NCI-H2227 treated with DMSO at 0.1 percent for 48 hours (cell line): ENCODE measurements at regions not wholly inside any gene's neighbourhood (a gene's known extent, or its start where the extent isn't known, plus 50 kb on each side); places are given as distances from the start of the nearest gene placed in this dataset.

Source experiments
- DNase-seq: peaks from one replicate; lab custom pipeline; 2025; lab: John Stamatoyannopoulos, UW

DNA sequence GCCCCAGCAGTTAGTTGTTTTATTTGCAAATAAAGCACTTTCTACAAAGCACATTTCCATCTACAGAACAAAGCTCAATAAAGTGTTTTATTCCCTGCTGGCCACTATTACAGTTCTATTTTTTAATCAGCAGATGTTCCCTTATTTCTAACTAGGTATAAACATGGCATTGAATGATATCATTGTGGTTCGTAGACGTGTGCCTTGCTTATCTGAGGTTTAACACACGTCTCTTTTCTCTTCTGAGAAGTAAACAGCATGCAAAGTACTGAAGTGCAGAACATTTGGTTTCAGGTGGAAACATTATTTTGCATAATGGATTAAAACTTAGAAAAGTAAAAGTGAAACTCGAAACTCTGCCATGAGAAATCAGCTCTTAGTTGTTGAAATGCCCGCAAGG lies 1989.3 kb upstream of the WWC1 start:
- no peak for DNase-seq

GRCh38 chr5:166317425-166317824 lies 1974.0 kb upstream of the WWC1 start:
- DNase-seq: no peak

GRCh38 chr5:166320920-166321480 lies 1970.4 kb upstream of the WWC1 start:
- DNase-seq: no peak

DNA sequence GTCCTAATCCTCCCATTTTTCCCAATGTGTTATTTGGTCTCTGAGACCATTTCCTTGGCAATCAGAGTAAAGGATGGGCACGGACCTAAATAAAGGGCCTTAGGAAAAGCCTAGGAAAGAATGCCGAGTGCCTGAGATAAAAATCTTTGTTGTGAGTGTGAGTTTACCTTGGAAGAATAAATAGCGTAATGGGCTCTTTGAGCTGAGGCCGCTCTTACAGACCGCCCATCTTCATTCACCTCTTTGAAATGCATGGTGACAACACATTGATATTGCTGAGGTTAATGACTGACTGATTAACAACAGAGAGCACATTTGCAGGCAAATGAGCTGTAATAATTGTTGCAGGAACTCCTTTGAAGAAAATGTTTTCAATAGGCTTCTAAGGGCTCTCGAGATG lies 1967.1 kb upstream of the WWC1 start:
- DNase-seq: no peak

DNA sequence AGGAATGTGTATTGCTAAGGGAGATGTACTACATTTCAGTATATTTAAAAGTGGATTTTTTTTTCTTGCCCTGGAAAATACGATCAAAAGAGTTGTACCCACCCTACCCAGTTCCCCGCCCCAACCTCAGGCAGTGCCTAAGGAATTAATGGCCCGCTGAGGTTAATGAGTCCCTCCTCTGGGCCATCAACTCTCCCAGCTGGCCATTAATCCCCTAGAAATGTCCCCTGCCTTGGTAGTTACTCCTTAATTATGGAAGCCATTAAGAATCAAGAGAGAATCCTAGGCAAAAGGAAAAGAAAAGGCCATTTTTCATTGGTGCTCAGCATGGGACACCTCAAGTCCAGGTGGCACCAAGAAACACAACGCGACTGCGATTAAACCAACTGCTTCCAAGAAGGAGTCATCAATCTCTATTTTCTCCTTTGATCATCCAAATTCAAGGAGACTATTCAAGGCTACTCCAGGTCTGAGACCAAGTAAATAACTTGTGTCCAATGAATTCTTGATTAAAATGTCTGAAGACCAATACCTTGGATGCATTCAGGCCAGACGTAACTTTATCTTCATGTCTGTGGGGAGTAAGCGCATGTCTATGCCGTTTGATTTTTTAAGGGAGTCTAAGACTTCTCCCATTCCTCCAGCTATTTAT lies 1962.2 kb upstream of the WWC1 start:
- DNase-seq: no peak

DNA sequence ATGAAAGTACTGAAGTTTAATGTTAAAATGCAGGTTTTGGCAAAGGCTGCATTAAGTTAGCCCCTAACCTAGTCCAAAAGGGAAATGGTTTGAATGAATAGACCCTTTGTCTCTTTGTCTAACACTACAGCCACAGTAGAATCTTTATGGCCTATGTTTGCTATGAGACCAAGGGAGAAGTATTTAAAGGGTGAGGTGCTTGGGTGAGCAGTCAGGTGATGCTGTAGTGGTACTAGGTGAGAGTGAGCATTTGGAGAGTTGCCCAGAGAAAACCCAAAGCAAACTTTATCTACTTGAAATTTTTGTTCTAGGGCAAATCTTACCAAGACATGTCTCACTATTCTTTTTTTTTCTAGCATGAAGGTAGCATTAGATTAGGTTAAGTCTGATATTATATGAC lies 1961.4 kb upstream of the WWC1 start:
- DNase-seq: no peak

GRCh38 chr5:166331521-166331920 lies 1959.9 kb upstream of the WWC1 start:
- no peak for DNase-seq

- DNase-seq: no peak
These were observed 1952.6 kb upstream of the WWC1 start for GRCh38 chr5:166338801-166339200.

- no peak for DNase-seq
These were observed 1951.4 kb upstream of the WWC1 start for GRCh38 chr5:166340039-166340438.

DNA sequence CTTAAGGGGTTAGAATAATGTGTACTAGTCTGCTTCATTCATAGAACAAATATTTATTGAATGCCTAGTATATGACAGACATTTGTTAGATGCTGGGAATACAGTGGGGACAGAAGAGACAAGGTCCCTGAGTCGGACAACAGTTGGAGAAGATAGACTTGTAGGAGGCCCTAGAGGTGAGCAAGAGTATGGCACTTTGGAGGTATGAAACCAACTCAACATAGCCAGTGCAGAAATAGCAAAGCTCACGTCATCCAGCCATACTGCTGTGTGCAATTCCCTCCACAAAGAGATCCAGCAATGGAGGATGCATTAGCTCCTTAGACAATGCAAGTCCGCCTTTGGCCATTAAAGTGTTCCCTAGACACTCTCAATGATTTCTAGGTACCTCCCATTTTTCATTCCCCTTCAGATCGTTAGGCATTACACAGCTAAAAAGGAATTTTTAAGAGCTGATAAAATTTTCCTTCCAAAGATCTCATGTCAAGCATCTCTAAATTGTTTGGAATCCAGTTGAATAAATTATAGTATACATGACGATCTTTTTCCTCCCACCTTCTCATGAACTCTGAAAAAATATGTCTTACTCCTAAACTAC lies 1949.6 kb upstream of the WWC1 start:
- DNase-seq: no peak

- no peak for DNase-seq
These were observed 1949.0 kb upstream of the WWC1 start for GRCh38 chr5:166342402-166342801.

DNA sequence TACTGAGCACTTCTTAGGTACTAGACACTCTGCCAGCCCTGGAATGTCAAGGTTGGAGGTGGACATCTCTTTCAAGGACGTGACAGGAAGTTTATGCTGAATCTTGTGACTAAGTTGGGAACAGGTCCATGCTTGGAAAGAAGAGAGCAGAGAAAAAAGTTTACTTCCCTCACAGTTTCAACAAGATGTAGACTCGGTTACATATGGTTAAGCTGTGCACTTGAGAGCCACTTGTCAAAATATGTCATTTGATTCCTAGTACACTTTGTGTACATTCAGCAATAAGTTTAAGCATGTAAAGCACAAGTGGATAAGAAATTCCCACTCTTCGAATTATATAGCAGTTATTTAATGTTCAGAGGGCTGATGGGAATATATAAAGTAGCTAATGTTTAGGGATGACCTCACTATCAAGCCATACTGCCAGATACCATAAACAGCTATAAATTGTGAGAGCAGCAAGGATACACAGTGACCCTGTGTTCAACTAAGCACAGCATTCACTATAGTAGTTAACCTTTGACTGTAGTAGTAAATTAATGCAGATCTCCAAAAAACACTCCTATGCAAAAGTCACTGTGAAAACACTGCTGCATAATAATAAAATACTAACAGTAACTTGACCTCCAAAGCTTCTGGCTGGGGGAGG lies 1944.6 kb upstream of the WWC1 start:
- DNase-seq: no peak

- DNase-seq: no peak
These were observed 1942.4 kb upstream of the WWC1 start for GRCh38 chr5:166349046-166349445.

GRCh38 chr5:166353580-166353979 lies 1937.9 kb upstream of the WWC1 start:
- no peak for DNase-seq

GRCh38 chr5:166354332-166354731 lies 1937.1 kb upstream of the WWC1 start:
- DNase-seq: no peak

GRCh38 chr5:166356096-166356495 lies 1935.3 kb upstream of the WWC1 start:
- no peak for DNase-seq

GRCh38 chr5:166358127-166358830 lies 1933.2 kb upstream of the WWC1 start:
- no peak for DNase-seq

GRCh38 chr5:166363087-166363760 lies 1928.2 kb upstream of the WWC1 start:
- DNase-seq: no peak

DNA sequence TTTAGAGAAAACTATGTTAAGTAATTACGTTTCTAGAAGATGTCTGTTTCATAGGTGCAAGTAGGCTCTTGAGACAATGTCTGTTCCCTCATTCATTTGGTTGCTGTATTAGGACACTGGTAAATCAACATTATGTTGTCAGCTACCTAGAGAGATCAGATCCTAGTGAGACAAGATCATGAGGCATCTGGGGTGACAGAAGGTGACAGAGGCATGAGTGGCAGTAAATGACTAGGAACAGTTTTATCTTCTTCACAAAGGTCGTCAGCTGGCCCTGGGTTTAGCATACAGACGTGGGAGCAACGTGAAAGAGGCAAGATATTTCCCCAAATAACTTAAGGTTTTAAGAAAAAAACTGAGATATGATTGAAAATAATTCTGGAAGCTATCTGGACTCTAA lies 1926.3 kb upstream of the WWC1 start:
- no peak for DNase-seq

DNA sequence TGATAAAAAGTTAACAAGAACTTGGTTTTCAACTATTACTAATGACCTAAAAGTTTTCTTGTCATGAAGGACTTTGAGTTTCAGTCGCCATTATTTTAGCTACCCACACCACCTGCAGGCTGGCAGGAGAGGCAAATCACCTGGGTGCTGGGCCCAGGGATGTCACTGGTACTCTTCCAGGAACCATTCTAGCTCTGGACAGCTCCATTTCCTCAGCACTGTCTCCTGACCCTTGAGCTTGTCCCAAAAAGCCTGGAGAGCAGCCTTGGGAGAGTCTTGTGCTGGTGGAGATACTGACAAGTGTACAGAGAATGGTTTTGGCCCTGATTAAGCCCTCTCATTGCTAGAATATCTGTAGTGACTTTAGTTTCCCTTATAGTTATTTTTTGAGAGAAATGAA lies 1924.1 kb upstream of the WWC1 start:
- no peak for DNase-seq

DNA sequence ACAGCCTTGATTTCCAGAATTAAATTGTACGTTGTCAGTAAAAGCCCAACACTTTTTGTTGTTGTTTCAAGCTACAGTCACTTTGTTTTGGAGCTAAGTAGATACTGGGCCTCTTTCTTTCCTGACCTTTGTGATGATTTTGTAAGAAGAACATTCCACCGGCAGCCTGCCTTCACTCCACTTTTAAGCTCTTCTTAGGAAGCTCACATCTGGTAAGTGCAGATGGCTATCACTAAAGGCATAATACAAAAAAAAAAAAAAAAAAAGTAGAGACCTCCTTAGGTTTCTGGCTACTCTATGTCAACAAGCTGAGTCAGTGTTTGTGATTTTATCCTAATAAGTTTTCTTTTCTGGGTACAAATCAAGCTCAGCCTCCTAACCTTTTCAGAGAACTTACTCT lies 1922.1 kb upstream of the WWC1 start:
- no peak for DNase-seq

DNA sequence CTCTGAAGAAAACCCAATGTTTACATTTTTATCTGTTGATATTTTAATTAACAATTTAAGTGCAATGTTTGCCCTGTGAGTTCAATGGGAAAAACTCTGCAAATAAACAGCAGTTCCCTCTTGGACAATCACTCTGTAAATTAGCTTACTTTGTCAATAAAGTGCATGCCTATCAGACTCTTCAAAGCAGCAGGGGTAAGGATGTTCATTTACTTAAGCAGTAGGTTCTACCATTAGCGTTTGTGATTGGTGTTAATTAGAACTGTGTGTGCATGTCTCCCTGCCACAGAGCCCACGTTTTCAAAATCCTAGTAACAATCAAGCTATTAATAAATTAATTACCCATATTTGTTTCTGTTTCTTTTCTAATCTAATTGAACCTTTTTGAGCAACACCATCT lies 1921.6 kb upstream of the WWC1 start:
- DNase-seq: no peak
